IMR-90 (cell line): ENCODE measurements at regions not wholly inside any gene's neighbourhood (a gene's known extent, or its start where the extent isn't known, plus 50 kb on each side); places are given as distances from the start of the nearest gene placed in this dataset.

Source experiments
- ATAC-seq: fragments of 200-7000 bp; cut with Tn5 transposase; 2 replicates; pipeline ENCODE4 v1.9.1; 2020; ENCODE audit warnings: low read depth, mild to moderate bottlenecking, moderate library complexity
- BruUV-seq: library from RNA; stranded (reverse); fragments of 400-500 nt; replicated peaks from 2 replicates; lab custom pipeline; 2021; lab: Mats Ljungman, UMichigan
- CTCF ChIA-PET: fragments of 300-600 bp; formaldehyde crosslinking; extraction: SDS; loops from one replicate; lab custom pipeline; 2021; ENCODE audit warnings: antibody characterized with exemption; lab: Yijun Ruan, JAX
- POLR2A ChIA-PET: fragments of 300-600 bp; sonication (Branson Sonifier 250); formaldehyde crosslinking; loops from one replicate; lab custom pipeline; 2022; ENCODE audit warnings: antibody characterized with exemption; ENCODE audit not compliant: unreplicated experiment; lab: Charles Lee
- DNase-seq: peaks from one replicate; pipeline ENCODE4 v3.0.0; 2013
- H2AFZ ChIP-seq: replicated peaks from 2 replicates; pipeline ENCODE3; 2013; ENCODE audit warnings: low read length, mild to moderate bottlenecking; ENCODE audit not compliant: poor library complexity
- H2AK5ac ChIP-seq: 2 replicates; pipeline ENCODE4 v1.6.1; 2013; ENCODE audit warnings: low read depth, low read length, inconsistent platforms
- H2AK9ac ChIP-seq: replicated peaks from 2 replicates; pipeline ENCODE3; 2013; ENCODE audit warnings: mild to moderate bottlenecking, low read depth, low read length, moderate library complexity; ENCODE audit not compliant: poor library complexity
- H2BK120ac ChIP-seq: 2 replicates; pipeline ENCODE4 v1.6.1; 2013; ENCODE audit warnings: low read depth, low read length, inconsistent platforms
- H2BK15ac ChIP-seq: 3 replicates; pipeline ENCODE4 v1.6.1; 2013; ENCODE audit warnings: low read depth, low read length, inconsistent platforms
- H2BK20ac ChIP-seq: 2 replicates; pipeline ENCODE4 v1.6.1; 2013; ENCODE audit warnings: low read depth, mild to moderate bottlenecking, inconsistent platforms, low read length, moderate library complexity
- H2BK5ac ChIP-seq: 2 replicates; pipeline ENCODE4 v1.6.1; 2013; ENCODE audit warnings: mild to moderate bottlenecking, low read depth, low read length, inconsistent platforms; ENCODE audit not compliant: poor library complexity, severe bottlenecking
- H3K14ac ChIP-seq: replicated peaks from 2 replicates; pipeline ENCODE4 v1.6.1; 2013; ENCODE audit warnings: low read depth, low read length, inconsistent platforms
- H3K18ac ChIP-seq: 2 replicates; pipeline ENCODE4 v1.6.1; 2013; ENCODE audit warnings: low read depth, low read length, control low read depth
- H3K23ac ChIP-seq: 2 replicates; pipeline ENCODE4 v1.6.1; 2013; ENCODE audit warnings: low read depth, low read length, inconsistent platforms
- H3K27ac ChIP-seq: 2 replicates; pipeline ENCODE4 v1.5.1; 2013; ENCODE audit warnings: mild to moderate bottlenecking, control low read depth, low read length; ENCODE audit not compliant: insufficient read depth
- H3K27me3 ChIP-seq: 2 replicates; pipeline ENCODE4 v1.6.1; 2013; ENCODE audit warnings: low read length; ENCODE audit not compliant: control insufficient read depth, insufficient read depth
- H3K36me3 ChIP-seq: 2 replicates; pipeline ENCODE4 v1.6.1; 2013; ENCODE audit warnings: low read length, mixed read lengths; ENCODE audit not compliant: control insufficient read depth, insufficient read depth
- H3K4ac ChIP-seq: 2 replicates; pipeline ENCODE4 v1.6.1; 2013; ENCODE audit warnings: low read depth, low read length, inconsistent platforms
- H3K4me1 ChIP-seq: 2 replicates; pipeline ENCODE4 v1.6.1; 2013; ENCODE audit warnings: low read length, mixed read lengths; ENCODE audit not compliant: control insufficient read depth, insufficient read depth
- H3K4me2 ChIP-seq: 2 replicates; pipeline ENCODE4 v1.6.1; 2013; ENCODE audit warnings: low read depth, mild to moderate bottlenecking, control low read depth, low read length, moderate library complexity
- H3K4me3 ChIP-seq: 2 replicates; pipeline ENCODE4 v1.5.1; 2013; ENCODE audit warnings: low read depth, mild to moderate bottlenecking, control low read depth, low read length, moderate library complexity; ENCODE audit not compliant: insufficient read depth
- H3K56ac ChIP-seq: 2 replicates; pipeline ENCODE4 v1.6.1; 2013; ENCODE audit warnings: low read length, inconsistent platforms; ENCODE audit not compliant: insufficient read depth; ENCODE audit errors: extremely low read depth
- H3K79me1 ChIP-seq, 2 experiments: 2 replicates each; pipeline ENCODE4 v1.6.1; 2013; ENCODE audit warnings: low read length in 2 of 2, inconsistent platforms in 1 of 2, low read depth in 1 of 2
- H3K9ac ChIP-seq: 2 replicates; pipeline ENCODE4 v1.6.1; 2013; ENCODE audit warnings: low read depth, low read length, control low read depth
- H3K9me1 ChIP-seq: 2 replicates; pipeline ENCODE4 v1.6.1; 2013; ENCODE audit warnings: low read length, inconsistent platforms; ENCODE audit not compliant: insufficient read depth
- H3K9me3 ChIP-seq: 2 replicates; pipeline ENCODE4 v1.6.1; 2013; ENCODE audit warnings: low read length; ENCODE audit not compliant: control insufficient read depth, insufficient read depth
- H4K20me1 ChIP-seq: 2 replicates; pipeline ENCODE4 v1.6.1; 2013; ENCODE audit warnings: low read length, inconsistent platforms; ENCODE audit not compliant: insufficient read depth
- H4K5ac ChIP-seq: 2 replicates; pipeline ENCODE4 v1.6.1; 2013; ENCODE audit warnings: mild to moderate bottlenecking, low read depth, low read length, control low read depth
- H4K8ac ChIP-seq, 2 experiments: 2 replicates each; pipeline ENCODE4 v1.6.1; 2013; ENCODE audit warnings: low read depth in 2 of 2, low read length in 2 of 2, control low read depth in 1 of 2, inconsistent platforms in 1 of 2
- H4K91ac ChIP-seq: 2 replicates; pipeline ENCODE4 v1.6.1; 2013; ENCODE audit warnings: low read depth, low read length, inconsistent platforms; ENCODE audit not compliant: insufficient read depth
- FOS ChIP-seq: fragments of 150-350 bp; IDR thresholded peaks from 2 replicates; pipeline ENCODE4 v1.6.1; 2016; ENCODE audit warnings: low read depth, low read length
- MAZ ChIP-seq: IDR thresholded peaks from 2 replicates; pipeline ENCODE4 v1.6.1; 2012; ENCODE audit warnings: low read depth, mild to moderate bottlenecking, low read length, improper control_type of control experiment, moderate library complexity, borderline replicate concordance
- POLR2A ChIP-seq: IDR thresholded peaks from 2 replicates; pipeline ENCODE4 v1.6.1; 2012; ENCODE audit warnings: mild to moderate bottlenecking, low read depth, low read length
- RCOR1 ChIP-seq: IDR thresholded peaks from 2 replicates; pipeline ENCODE4 v1.6.1; 2012; ENCODE audit warnings: mild to moderate bottlenecking, low read length, improper control_type of control experiment; ENCODE audit not compliant: insufficient replicate concordance
- WGBS, 2 experiments: methylation state at CpG; one replicate each; pipeline versions ENCODE4 v1.1.5 to v1.1.7; 2013; ENCODE audit warnings: missing lambda C conversion rate in 2 of 2; ENCODE audit not compliant: insufficient read length in 1 of 2; ENCODE audit errors: extremely low coverage in 2 of 2; 5-methylcytosine and 5-hydroxymethylcytosine counted together
- dilution Hi-C: fragments of 300-500 bp; cut with HindIII; formaldehyde crosslinking; loops from one replicate; pipeline ENCODE4 v1.14.3; 2018; ENCODE audit warnings: low sequenced_read_pairs; ENCODE audit not compliant: unreplicated experiment
- in situ Hi-C: fragments of 300-500 bp; cut with MboI; formaldehyde crosslinking; loops from 3 replicates; pipeline ENCODE4 v1.14.3; 2019; ENCODE audit warnings: low sequenced_read_pairs, inconsistent platforms, mixed read lengths
- intact Hi-C: fragments of 100-400 bp; cut with micrococcal nuclease; formaldehyde crosslinking; loops from 2 replicates; pipeline ENCODE4 v1.10.0; 2022

DNA sequence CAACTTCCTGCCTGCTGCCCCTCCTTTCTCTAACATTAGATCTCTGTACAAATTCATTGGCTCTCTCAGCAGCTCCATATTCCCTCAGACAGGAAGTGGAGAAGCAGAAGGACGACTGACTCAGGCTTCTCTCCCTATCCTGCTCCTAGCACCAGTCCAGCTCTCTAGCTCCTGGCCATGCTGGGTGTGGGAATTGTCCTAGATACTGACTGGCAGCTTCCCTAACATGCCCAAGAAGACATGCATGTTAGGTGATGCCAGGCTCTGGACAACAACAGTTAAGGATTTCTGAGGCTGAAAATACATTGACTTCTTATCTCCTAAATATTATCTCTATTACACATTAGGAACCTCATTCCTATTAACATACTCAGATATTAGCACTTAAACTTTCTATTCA is 292.9 kb downstream of the IKZF2 start:
- H3K9me1 ChIP-seq, result no peaks in the 10 kb centered on the region
- no peak overlapping the region for H3K4ac ChIP-seq
- no peak overlapping the region; the same call in 1 of the 2 replicates for H3K14ac ChIP-seq
- H4K8ac ChIP-seq, result peak overlapping the region in 1 of 2 experiments; percentile 69; a peak in 1 of 4 replicates
- no peaks in the 10 kb centered on the region for H4K20me1 ChIP-seq
- no peak overlapping the region for H3K4me2 ChIP-seq
- no peak overlapping the region for H3K27ac ChIP-seq
- ChIA-PET POLR2A (no interaction called here), CTCF (no interaction called here)
- no TSS peak for BruUV-seq
- no peak overlapping the region for H2AK5ac ChIP-seq
- peak overlapping the region; percentile 9 for H2AK9ac ChIP-seq
- H4K91ac ChIP-seq, result no peak overlapping the region
- dilution Hi-C loops (no loop called here), intact Hi-C loops (no loop called here), in situ Hi-C loops (no loop called here)
- H3K79me1 ChIP-seq, result no peaks in the 10 kb centered on the region
- no peak overlapping the region for H3K9ac ChIP-seq
- H2BK5ac ChIP-seq, result peak overlapping the region; percentile 7
- H3K9me3 ChIP-seq, result peaks cover 4% of the 10 kb centered on the region
- H2BK20ac ChIP-seq, result no peak overlapping the region; the same call in 1 of the 2 replicates
- H2BK15ac ChIP-seq, result no peak overlapping the region
- H3K18ac ChIP-seq, result peak overlapping the region; percentile 19; the same call in 1 of the 2 replicates
- H3K36me3 ChIP-seq, result no peaks in the 10 kb centered on the region
- TF ChIP-seq POLR2A (no peak), RCOR1 (no peak), FOS (no peak), MAZ (no peak)
- DNase-seq (no peak), ATAC-seq (no peak)
- no peak overlapping the region for H3K4me3 ChIP-seq
- no peaks in the 10 kb centered on the region for H3K27me3 ChIP-seq
- no CpG with 5 or more reads among the region's 1 CpG for WGBS, 2 experiments
- H2BK120ac ChIP-seq, result peak overlapping the region; percentile 14; the same call in 1 of the 2 replicates
- no peak overlapping the region for H3K56ac ChIP-seq
- peak overlapping the region; percentile 3; the same call in 1 of the 2 replicates for H4K5ac ChIP-seq
- H2AFZ ChIP-seq, result peak overlapping the region; percentile 83
- H3K4me1 ChIP-seq, result peaks cover 1% of the 10 kb centered on the region; the same call in 1 of the 2 replicates
- no peak overlapping the region for H3K23ac ChIP-seq
